Neuronal stem cell (in vitro differentiated cells): ENCODE measurements at regions not wholly inside any gene's neighbourhood (a gene's known extent, or its start where the extent isn't known, plus 50 kb on each side); places are given as distances from the start of the nearest gene placed in this dataset.

ENCODE experiments used
- DNase-seq: peaks from one replicate; pipeline ENCODE4 v3.0.0-alpha.2; 2013; ENCODE audit warnings: low spot score
- H2AFZ ChIP-seq: one replicate; pipeline ENCODE4 v1.6.1; 2013; ENCODE audit warnings: mild to moderate bottlenecking, low read length, inconsistent platforms
- H2AK5ac ChIP-seq: 2 replicates; pipeline ENCODE4 v1.6.1; 2013; ENCODE audit warnings: low read depth, mild to moderate bottlenecking, inconsistent platforms, low read length, moderate library complexity, mixed read lengths
- H2BK120ac ChIP-seq: 2 replicates; pipeline ENCODE4 v1.6.1; 2013; ENCODE audit warnings: low read depth, mild to moderate bottlenecking, inconsistent platforms, low read length, moderate library complexity, mixed read lengths
- H2BK12ac ChIP-seq: one replicate; pipeline ENCODE4 v1.6.1; 2013; ENCODE audit warnings: low read length, inconsistent platforms
- H2BK15ac ChIP-seq: 2 replicates; pipeline ENCODE4 v1.6.1; 2013; ENCODE audit warnings: mild to moderate bottlenecking, low read length, inconsistent platforms, mixed read lengths
- H2BK5ac ChIP-seq: one replicate; pipeline ENCODE4 v1.6.1; 2013; ENCODE audit warnings: inconsistent platforms, mild to moderate bottlenecking, low read length, moderate library complexity
- H3K14ac ChIP-seq: one replicate; pipeline ENCODE4 v1.6.1; 2013; ENCODE audit warnings: low read length, inconsistent platforms
- H3K18ac ChIP-seq: 2 replicates; pipeline ENCODE4 v1.6.1; 2013; ENCODE audit warnings: low read length, inconsistent platforms
- H3K23ac ChIP-seq: 2 replicates; pipeline ENCODE4 v1.6.1; 2013; ENCODE audit warnings: low read depth, mild to moderate bottlenecking, mixed read lengths, low read length, inconsistent platforms; ENCODE audit not compliant: poor library complexity
- H3K27ac ChIP-seq: replicated peaks from 3 replicates; pipeline ENCODE4 v1.5.1; 2013; ENCODE audit warnings: low read length, inconsistent platforms
- H3K27me3 ChIP-seq, 3 experiments: 2 replicates each; pipeline ENCODE4 v1.6.1; 2013; ENCODE audit warnings: low read length in 3 of 3, mild to moderate bottlenecking in 2 of 3, inconsistent platforms in 1 of 3, low read depth in 1 of 3, mixed read lengths in 1 of 3, moderate library complexity in 1 of 3; ENCODE audit not compliant: control insufficient read depth in 3 of 3, insufficient read depth in 3 of 3
- H3K36me3 ChIP-seq, 2 donors: replicated peaks in 1 of 2; 2 replicates each; pipeline ENCODE4 v1.6.1; 2013; ENCODE audit warnings: low read length in 2 of 2; ENCODE audit not compliant: control insufficient read depth in 2 of 2, insufficient read depth in 2 of 2
- H3K4ac ChIP-seq: 2 replicates; pipeline ENCODE4 v1.6.1; 2013; ENCODE audit warnings: inconsistent platforms, mild to moderate bottlenecking, low read length, moderate library complexity
- H3K4me1 ChIP-seq, 2 donors: 1 replicate in 1 of 2; 2 replicates in 1 of 2; pipeline ENCODE4 v1.6.1; 2013; ENCODE audit warnings: low read length in 2 of 2, low read depth in 1 of 2; ENCODE audit not compliant: control insufficient read depth in 2 of 2, insufficient read depth in 1 of 2
- H3K4me2 ChIP-seq: one replicate; pipeline ENCODE4 v1.6.1; 2013; ENCODE audit warnings: mild to moderate bottlenecking, low read length, inconsistent platforms; ENCODE audit not compliant: insufficient read depth, poor library complexity, severe bottlenecking
- H3K4me3 ChIP-seq, 2 donors: 2 replicates each; pipeline ENCODE4 v1.5.1; 2013; ENCODE audit warnings: low read length in 2 of 2, mild to moderate bottlenecking in 2 of 2, inconsistent platforms in 1 of 2, moderate library complexity in 1 of 2
- H3K79me1 ChIP-seq: one replicate; pipeline ENCODE4 v1.6.1; 2013; ENCODE audit warnings: low read depth, mild to moderate bottlenecking, inconsistent platforms, low read length, moderate library complexity
- H3K9ac ChIP-seq: one replicate; pipeline ENCODE4 v1.6.1; 2013; ENCODE audit warnings: mild to moderate bottlenecking, low read depth, low read length, inconsistent platforms; ENCODE audit not compliant: poor library complexity
- H3K9me3 ChIP-seq, 2 donors: replicated peaks in 1 of 2; 2 replicates each; pipeline versions ENCODE3 to v1.6.1; 2013; ENCODE audit warnings: low read length in 2 of 2, mild to moderate bottlenecking in 2 of 2, inconsistent platforms in 1 of 2, low read depth in 1 of 2, mixed read lengths in 1 of 2, moderate library complexity in 1 of 2; ENCODE audit not compliant: control insufficient read depth in 2 of 2, insufficient read depth in 1 of 2
- H4K8ac ChIP-seq: one replicate; pipeline ENCODE4 v1.6.1; 2013; ENCODE audit warnings: low read depth, mild to moderate bottlenecking, inconsistent platforms, low read length, moderate library complexity
- H4K91ac ChIP-seq: one replicate; pipeline ENCODE4 v1.6.1; 2013; ENCODE audit warnings: low read length, low read depth, mild to moderate bottlenecking, inconsistent platforms; ENCODE audit not compliant: poor library complexity
- WGBS, 2 donors: extraction: QIAGEN DNeasy Blood & Tissue Kit; methylation state at CpG; one replicate each; pipeline ENCODE4 v1.1.7; 2013; ENCODE audit warnings: missing lambda C conversion rate in 2 of 2, mixed read lengths in 1 of 2; ENCODE audit not compliant: insufficient read length in 2 of 2, insufficient replicate concordance in 1 of 2; ENCODE audit errors: extremely low coverage in 2 of 2; 5-methylcytosine and 5-hydroxymethylcytosine counted together

DNA sequence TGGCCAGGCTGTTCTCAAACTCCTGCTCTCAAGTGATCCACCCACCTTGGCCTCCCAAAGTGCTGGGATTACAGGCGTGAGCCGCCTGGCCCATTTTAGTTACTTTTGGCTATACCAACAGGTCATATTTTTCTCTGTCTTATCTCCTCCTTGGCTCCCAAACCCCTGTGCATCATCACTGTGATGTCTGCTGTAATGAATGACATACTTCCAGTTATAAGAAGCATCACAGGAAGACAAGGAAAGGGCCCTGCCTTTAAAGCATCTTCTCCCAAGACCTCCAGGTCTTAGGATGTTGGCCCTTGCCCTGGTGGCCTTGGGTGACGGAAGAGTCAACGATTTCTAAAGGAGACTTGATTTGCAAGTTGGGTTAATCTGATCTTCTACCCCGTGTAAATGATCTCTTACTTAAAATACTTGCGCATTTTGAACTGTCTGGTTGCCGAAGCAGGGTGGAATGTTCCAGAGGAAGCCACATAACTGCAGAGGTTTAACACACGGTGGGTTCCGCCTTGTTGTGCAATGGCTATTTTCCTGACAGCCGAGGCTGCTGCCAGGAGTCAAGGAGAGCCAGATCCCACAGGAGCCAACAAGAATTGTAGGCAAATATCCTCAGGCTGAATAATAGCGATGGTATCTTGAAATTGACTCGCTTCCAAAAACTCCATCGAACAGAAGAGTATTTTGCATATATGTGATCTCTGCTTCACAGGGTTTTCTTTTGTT, 55.7 kb upstream of the PLXNC1 start:
- Histone ChIP-seq H3K4ac (no peak overlapping the region), H4K8ac (no peak overlapping the region), H3K4me3 (no peak overlapping the region), H3K79me1 (no peaks in the 10 kb centered on the region), H3K9me3 (no peaks in the 10 kb centered on the region), H3K9ac (no peak overlapping the region), H2AFZ (no peak overlapping the region), H3K4me1 (no peaks in the 10 kb centered on the region), H3K27ac (no peak overlapping the region), H3K36me3 (no peaks in the 10 kb centered on the region), H2BK15ac (no peak overlapping the region), H4K91ac (no peak overlapping the region), H2BK12ac (no peak overlapping the region), H2BK5ac (no peak overlapping the region), H3K23ac (no peak overlapping the region), H3K14ac (no peak overlapping the region), H2BK120ac (no peak overlapping the region), H2AK5ac (no peak overlapping the region), H3K4me2 (no peak overlapping the region), H3K27me3 (peaks cover 0 to 2% (median 2%) of the 10 kb centered on the region in 3 experiments), H3K18ac (no peak overlapping the region)
- no CpG with 5 or more reads among the region's 13 CpGs for WGBS, 2 donors
- no peak for DNase-seq

- WGBS, 2 donors: no CpG with 5 or more reads among the region's 2 CpGs
- Histone ChIP-seq H3K36me3 (no peaks in the 10 kb centered on the region), H3K23ac (no peak overlapping the region), H2BK12ac (no peak overlapping the region), H3K14ac (no peak overlapping the region), H3K4me3 (no peak overlapping the region), H3K18ac (no peak overlapping the region), H3K9ac (no peak overlapping the region), H2AFZ (no peak overlapping the region), H2BK120ac (no peak overlapping the region), H3K4ac (no peak overlapping the region), H3K79me1 (peaks cover 3% of the 10 kb centered on the region), H2BK15ac (no peak overlapping the region), H3K27ac (no peak overlapping the region), H3K4me2 (no peak overlapping the region), H2BK5ac (no peak overlapping the region), H3K9me3 (no peaks in the 10 kb centered on the region), H4K91ac (no peak overlapping the region), H4K8ac (no peak overlapping the region), H3K27me3 (peaks cover 0 to 8% (median 2%) of the 10 kb centered on the region in 3 experiments), H2AK5ac (no peak overlapping the region), H3K4me1 (no peaks in the 10 kb centered on the region)
- no peak for DNase-seq
Measured at GRCh38 chr12:94094700-94095099, 53.7 kb upstream of the PLXNC1 start.

DNA sequence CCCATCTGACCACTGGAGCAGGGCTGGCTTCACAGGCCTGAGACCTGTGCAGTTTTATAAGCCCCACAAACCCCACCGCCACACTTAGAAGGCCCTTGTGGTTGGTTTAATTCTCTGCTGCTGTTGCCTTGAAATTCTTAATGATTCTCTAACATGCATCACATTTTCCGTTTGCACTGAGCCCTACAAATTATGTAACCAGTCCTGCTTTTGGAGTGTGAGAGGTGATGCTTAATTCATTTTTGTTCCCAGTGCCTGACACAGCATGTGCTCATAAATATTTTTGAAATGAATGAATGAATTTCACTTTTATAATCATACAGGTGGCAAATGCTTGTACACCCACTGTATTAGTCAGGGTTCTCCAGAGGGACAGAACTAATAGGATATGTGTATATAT, 52.8 kb upstream of the PLXNC1 start:
- H3K4ac ChIP-seq: no peak overlapping the region
- peaks cover 0 to 17% (median 2%) of the 10 kb centered on the region in 3 experiments for H3K27me3 ChIP-seq
- no CpG with 5 or more reads among the region's 2 CpGs for WGBS, 2 donors
- no peak for DNase-seq
- no peak overlapping the region for H2BK120ac ChIP-seq
- no peak overlapping the region for H3K27ac ChIP-seq
- H3K9ac ChIP-seq: no peak overlapping the region
- H3K36me3 ChIP-seq: no peaks in the 10 kb centered on the region
- no peak overlapping the region for H2AFZ ChIP-seq
- H2BK12ac ChIP-seq: no peak overlapping the region
- no peaks in the 10 kb centered on the region for H3K4me1 ChIP-seq
- H3K4me2 ChIP-seq: no peak overlapping the region
- no peak overlapping the region for H4K8ac ChIP-seq
- H2BK15ac ChIP-seq: no peak overlapping the region
- H2AK5ac ChIP-seq: no peak overlapping the region
- H3K23ac ChIP-seq: no peak overlapping the region
- H4K91ac ChIP-seq: no peak overlapping the region
- no peak overlapping the region for H3K14ac ChIP-seq
- no peak overlapping the region for H2BK5ac ChIP-seq
- H3K4me3 ChIP-seq: no peak overlapping the region
- H3K79me1 ChIP-seq: peaks cover 3% of the 10 kb centered on the region
- H3K18ac ChIP-seq: no peak overlapping the region
- no peaks in the 10 kb centered on the region for H3K9me3 ChIP-seq

DNA sequence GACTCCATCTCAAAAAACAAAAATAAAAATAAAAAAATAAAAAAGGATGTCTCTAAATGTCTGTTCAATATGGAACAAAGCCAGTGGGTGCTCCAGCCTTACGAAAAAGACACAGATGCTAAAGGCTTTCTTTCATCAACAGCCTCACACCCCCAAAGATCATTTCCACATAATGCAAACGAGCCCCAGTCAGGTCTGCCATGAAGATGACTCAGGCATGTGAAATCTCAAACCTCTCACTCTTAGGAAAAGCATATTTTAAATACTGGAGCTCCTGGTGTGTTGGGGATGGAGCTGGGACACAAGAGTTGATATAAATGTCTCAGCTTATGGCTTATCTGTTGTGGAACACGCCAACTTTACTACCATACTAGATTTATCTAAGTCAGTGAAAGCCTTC, 49.9 kb upstream of the PLXNC1 start:
- Histone ChIP-seq H3K27me3 (peaks cover 0 to 22% (median 6%) of the 10 kb centered on the region in 3 experiments), H3K27ac (no peak overlapping the region), H3K36me3 (no peaks in the 10 kb centered on the region), H2AK5ac (no peak overlapping the region), H3K14ac (no peak overlapping the region), H4K91ac (no peak overlapping the region), H3K4me3 (no peak overlapping the region), H3K18ac (no peak overlapping the region), H2BK12ac (no peak overlapping the region), H3K23ac (no peak overlapping the region), H2BK5ac (no peak overlapping the region), H2BK15ac (no peak overlapping the region), H3K79me1 (peaks cover 3% of the 10 kb centered on the region), H3K4ac (no peak overlapping the region), H4K8ac (no peak overlapping the region), H3K4me1 (peaks cover 0 to 2% of the 10 kb centered on the region in 2 donors), H2AFZ (no peak overlapping the region), H3K9ac (no peak overlapping the region), H3K4me2 (no peak overlapping the region), H2BK120ac (no peak overlapping the region), H3K9me3 (no peaks in the 10 kb centered on the region)
- no peak for DNase-seq
- WGBS, 2 donors: no CpG with 5 or more reads among the region's 3 CpGs
